ENCODE measurements at regions not wholly inside any gene's neighbourhood (a gene's known extent, or its start where the extent isn't known, plus 50 kb on each side); places are given as distances from the start of the nearest gene placed in this dataset.
"Not testable (repeated sequence)": the region's sequence is repeated elsewhere in the genome, so short reads cannot be mapped to it uniquely, and the experiment has no call there.

DNA sequence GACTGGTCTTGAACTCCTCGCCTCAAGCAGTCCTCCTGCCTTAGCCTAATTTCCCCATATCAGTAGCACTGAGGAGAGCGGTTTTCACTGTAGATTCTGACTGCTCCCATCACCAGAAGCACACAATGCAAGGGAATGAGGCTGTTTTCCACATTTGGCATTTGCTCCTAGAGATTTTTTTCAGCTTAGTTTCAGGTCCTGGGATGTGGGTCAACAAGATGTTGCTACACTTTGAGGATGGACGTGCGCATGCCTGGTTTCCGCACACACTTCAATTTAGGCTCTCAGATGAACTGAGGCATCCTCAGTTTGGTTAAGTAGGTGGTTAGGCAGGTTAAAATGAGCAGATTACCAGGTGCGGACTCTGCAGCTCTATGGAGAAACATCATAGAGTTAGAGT is 287.1 kb upstream of the LYZL1 start:
- H3K27me3 ChIP-seq, result no peaks in the 10 kb centered on the region
- DNase-seq (no peak), ATAC-seq (no peak)
- no peak overlapping the region for H3K4me3 ChIP-seq
- H3K27ac ChIP-seq, result no peak overlapping the region
- H3K9me3 ChIP-seq, result no peaks in the 10 kb centered on the region
- TF ChIP-seq, protein P1, sequence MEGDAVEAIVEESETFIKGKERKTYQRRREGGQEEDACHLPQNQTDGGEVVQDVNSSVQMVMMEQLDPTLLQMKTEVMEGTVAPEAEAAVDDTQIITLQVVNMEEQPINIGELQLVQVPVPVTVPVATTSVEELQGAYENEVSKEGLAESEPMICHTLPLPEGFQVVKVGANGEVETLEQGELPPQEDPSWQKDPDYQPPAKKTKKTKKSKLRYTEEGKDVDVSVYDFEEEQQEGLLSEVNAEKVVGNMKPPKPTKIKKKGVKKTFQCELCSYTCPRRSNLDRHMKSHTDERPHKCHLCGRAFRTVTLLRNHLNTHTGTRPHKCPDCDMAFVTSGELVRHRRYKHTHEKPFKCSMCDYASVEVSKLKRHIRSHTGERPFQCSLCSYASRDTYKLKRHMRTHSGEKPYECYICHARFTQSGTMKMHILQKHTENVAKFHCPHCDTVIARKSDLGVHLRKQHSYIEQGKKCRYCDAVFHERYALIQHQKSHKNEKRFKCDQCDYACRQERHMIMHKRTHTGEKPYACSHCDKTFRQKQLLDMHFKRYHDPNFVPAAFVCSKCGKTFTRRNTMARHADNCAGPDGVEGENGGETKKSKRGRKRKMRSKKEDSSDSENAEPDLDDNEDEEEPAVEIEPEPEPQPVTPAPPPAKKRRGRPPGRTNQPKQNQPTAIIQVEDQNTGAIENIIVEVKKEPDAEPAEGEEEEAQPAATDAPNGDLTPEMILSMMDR (IDR thresholded peaks at IDR 0.05), result no peak
- H3K4me1 ChIP-seq, result peaks cover 4% of the 10 kb centered on the region
- H3K36me3 ChIP-seq, result no peaks in the 10 kb centered on the region
- intact Hi-C loops (cut with DNase I), result no loop called here

DNA sequence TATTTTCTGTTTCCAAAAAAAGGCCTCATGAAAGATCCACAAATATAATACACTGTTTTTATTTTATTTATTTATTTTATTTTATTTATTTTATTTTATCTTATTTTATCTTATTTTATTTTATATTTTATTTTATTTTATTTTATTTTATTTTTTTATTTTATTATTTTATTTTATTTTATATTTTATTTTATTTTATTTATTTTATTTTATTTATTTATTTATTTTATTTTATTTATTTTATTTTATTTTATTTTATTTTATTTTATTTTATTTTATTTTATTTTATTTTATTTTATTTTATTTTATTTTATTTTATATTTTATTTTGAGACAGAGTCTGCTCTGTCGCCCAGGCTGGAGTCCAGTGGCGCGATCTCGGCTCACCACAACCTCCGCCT is 285.9 kb upstream of the LYZL1 start:
- H3K27me3 ChIP-seq; H3K27ac ChIP-seq; H3K9me3 ChIP-seq; ATAC-seq; H3K4me1 ChIP-seq; intact Hi-C loops (cut with DNase I); H3K36me3 ChIP-seq; H3K4me3 ChIP-seq; DNase-seq: not testable (repeated sequence)

DNA sequence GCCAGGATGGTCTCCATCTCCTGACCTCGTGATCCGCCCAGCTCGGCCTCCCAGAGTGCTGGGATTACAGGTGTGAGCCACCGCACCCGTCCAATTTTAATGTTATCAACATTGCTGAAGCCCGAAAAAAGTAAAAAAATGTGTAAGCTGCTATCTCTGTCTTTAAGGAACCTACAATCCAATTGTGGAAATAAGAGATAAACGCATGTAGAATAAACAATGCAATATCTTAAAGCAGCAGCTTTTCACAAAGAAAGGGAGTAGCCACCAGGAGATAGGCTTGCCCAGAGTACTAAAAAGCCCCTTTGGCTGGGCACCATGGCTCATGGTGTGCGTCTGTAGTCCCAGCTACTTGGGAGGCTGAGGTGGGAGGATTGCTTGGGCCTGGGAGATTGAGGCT is 282.9 kb upstream of the LYZL1 start:
- ATAC-seq, result no peak

DNA sequence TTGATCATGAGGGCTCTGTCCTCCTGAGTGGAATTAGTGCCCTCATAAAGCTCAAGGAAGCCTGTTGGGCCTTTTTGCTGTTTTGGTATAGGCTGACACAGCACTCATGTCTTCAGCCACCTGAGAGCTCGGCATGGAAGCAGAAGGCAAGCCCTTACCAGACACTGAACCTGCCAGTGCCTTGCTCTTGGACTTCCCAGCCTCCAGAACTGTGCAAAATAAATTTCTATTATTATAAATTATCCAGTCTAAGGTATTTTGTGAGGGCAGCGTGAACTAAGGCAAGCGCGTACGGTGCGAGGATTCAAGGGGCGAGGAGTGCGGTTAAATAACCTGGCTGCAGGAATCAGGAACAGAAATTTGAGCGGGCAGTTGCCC is 281.5 kb upstream of the LYZL1 start:
- no peaks in the 10 kb centered on the region for H3K27me3 ChIP-seq
- TF ChIP-seq, protein P1 (IDR thresholded peaks at IDR 0.05), result no peak
- H3K4me1 ChIP-seq, result no peaks in the 10 kb centered on the region
- intact Hi-C loops (cut with DNase I), result no loop called here
- H3K27ac ChIP-seq, result no peak overlapping the region
- H3K4me3 ChIP-seq, result no peak overlapping the region
- no peaks in the 10 kb centered on the region for H3K9me3 ChIP-seq
- no peaks in the 10 kb centered on the region for H3K36me3 ChIP-seq
- ATAC-seq, result no peak
- DNase-seq, result no peak

More for the DNA sequence above, 282.9 kb upstream of the LYZL1 start:
- Histone ChIP-seq H3K27me3 (no peaks in the 10 kb centered on the region), H3K27ac (no peak overlapping the region), H3K4me1 (no peaks in the 10 kb centered on the region), H3K36me3 (no peaks in the 10 kb centered on the region), H3K4me3 (no peak overlapping the region), H3K9me3 (no peaks in the 10 kb centered on the region)
- intact Hi-C loops (cut with DNase I), result no loop called here
- DNase-seq, result no peak
- TF ChIP-seq, protein P1 (IDR thresholded peaks at IDR 0.05), result no peak

DNA sequence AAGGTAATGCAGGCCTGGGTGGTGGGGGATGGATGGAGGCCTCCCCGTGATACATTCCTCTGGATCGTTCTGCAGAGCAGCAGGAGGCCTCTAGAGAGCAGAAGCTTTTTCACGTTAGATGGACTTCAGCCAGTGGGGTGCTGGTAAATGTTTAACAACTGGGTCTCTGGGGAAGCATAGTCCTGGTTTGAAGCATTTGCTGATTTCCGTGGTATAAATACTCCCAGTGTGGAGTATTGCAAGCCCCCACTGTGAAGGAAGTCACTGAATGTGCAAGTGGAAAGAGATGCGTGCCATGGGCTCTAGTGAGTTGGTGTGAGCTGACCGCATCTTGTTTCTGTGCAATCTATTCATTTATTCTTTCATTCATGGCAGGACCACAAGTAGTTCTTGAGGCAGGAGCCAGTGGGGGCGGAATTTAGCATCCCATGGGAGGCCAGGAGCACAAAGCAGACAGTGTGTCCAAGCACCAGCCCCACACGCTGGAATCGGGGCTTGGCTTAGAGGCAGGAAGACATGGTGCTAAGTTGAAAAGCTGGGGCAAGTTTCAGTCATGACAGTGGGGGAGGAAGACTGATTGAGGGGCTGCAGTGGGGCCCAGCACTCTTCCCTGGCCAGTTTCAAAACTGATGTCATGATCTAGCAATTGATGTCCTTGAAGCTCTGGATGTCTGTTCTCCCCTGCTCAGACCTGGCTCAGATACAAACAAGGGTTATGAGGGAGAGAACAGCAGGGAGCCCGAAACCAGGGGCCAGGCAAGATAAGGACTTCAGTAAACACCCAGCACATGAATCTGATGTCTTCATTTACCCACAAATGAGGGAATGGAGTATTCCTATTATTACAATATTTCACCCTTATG is 280.9 kb upstream of the LYZL1 start:
- H3K4me1 ChIP-seq, result no peaks in the 10 kb centered on the region
- TF ChIP-seq, protein P1 (IDR thresholded peaks at IDR 0.05), result no peak
- H3K27ac ChIP-seq, result no peak overlapping the region
- no peaks in the 10 kb centered on the region for H3K27me3 ChIP-seq
- no peak for ATAC-seq
- intact Hi-C loops (cut with DNase I), result no loop called here
- no peak for DNase-seq
- H3K36me3 ChIP-seq, result no peaks in the 10 kb centered on the region
- no peak overlapping the region for H3K4me3 ChIP-seq
- H3K9me3 ChIP-seq, result no peaks in the 10 kb centered on the region

DNA sequence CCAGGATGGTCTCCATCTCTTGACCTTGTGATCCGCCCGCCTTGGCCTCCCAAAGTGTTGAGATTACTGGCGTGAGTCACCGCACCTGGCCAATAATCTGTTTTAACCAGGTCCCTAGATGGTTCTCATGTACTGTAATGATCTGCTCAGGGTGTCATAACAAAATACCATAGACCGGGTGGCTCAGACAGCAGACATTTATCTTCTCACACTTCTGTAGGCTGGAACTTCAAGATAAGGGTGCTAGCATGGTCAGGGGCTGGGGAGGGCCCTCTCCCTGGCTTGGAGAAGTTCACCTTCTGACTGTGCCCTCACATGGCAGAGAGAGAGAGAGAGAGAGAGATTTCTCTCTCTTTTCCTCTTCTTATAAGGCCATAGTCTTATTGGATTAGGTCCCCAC is 279.4 kb upstream of the LYZL1 start:
- no peaks in the 10 kb centered on the region for H3K27me3 ChIP-seq
- no peak overlapping the region for H3K27ac ChIP-seq
- no peak for DNase-seq
- TF ChIP-seq, protein P1 (IDR thresholded peaks at IDR 0.05), result no peak
- no peaks in the 10 kb centered on the region for H3K9me3 ChIP-seq
- H3K4me3 ChIP-seq, result no peak overlapping the region
- intact Hi-C loops (cut with DNase I), result no loop called here
- no peaks in the 10 kb centered on the region for H3K36me3 ChIP-seq
- ATAC-seq, result no peak
- no peaks in the 10 kb centered on the region for H3K4me1 ChIP-seq

Data from upper lobe of right lung (tissue), 1 donor.